ENCODE measurements at regions not wholly inside any gene's neighbourhood (a gene's known extent, or its start where the extent isn't known, plus 50 kb on each side); places are given as distances from the start of the nearest gene placed in this dataset.

- no peak overlapping the region for H3K27ac ChIP-seq (replicated peaks in 1 of 4)
- H3K27me3 ChIP-seq = no peaks in the 10 kb centered on the region
- H3K4me1 ChIP-seq = no peaks in the 10 kb centered on the region
- intact Hi-C loops (cut with DNase I) = no loop called here
- H3K36me3 ChIP-seq = peaks cover 0 to 30% (median 9%) of the 10 kb centered on the region in 4 donors
- TF ChIP-seq POLR2A (IDR thresholded peaks at IDR 0.05; ENCODE audit: low read depth) (no peak), CTCF (IDR thresholded peaks at IDR 0.05) (no peak), POLR2AphosphoS5 (IDR thresholded peaks at IDR 0.05) (no peak)
- no peak overlapping the region for H3K4me3 ChIP-seq
- H3K9me3 ChIP-seq = no peaks in the 10 kb centered on the region
- DNase-seq (ENCODE audit: extremely low spot score) = no peak
- WGBS = 97% methylated on average over 4 of the region's 4 CpGs
Observed at GRCh38 chr16:27617665-27618064, 67.7 kb downstream of the KATNIP start.

- no peak for DNase-seq (ENCODE audit: extremely low spot score)
- Histone ChIP-seq H3K9me3 (no peaks in the 10 kb centered on the region), H3K4me3 (no peak overlapping the region), H3K27ac (replicated peaks in 1 of 4) (no peak overlapping the region), H3K27me3 (no peaks in the 10 kb centered on the region), H3K4me1 (no peaks in the 10 kb centered on the region), H3K36me3 (peaks cover 0 to 30% (median 10%) of the 10 kb centered on the region in 4 donors)
- 94% methylated on average over 15 of the region's 15 CpGs for WGBS
- TF ChIP-seq POLR2A (IDR thresholded peaks at IDR 0.05; ENCODE audit: low read depth) (no peak), POLR2AphosphoS5 (IDR thresholded peaks at IDR 0.05) (no peak), EP300 (IDR thresholded peaks at IDR 0.05) (no peak), CTCF (IDR thresholded peaks at IDR 0.05) (no peak)
- intact Hi-C loops (cut with DNase I) = no loop called here
Observed at GRCh38 chr16:27618165-27618564, 68.2 kb downstream of the KATNIP start.

GRCh38 chr16:27618606-27619327 lies 68.8 kb downstream of the KATNIP start:
- TF ChIP-seq POLR2AphosphoS5 (IDR thresholded peaks at IDR 0.05) (no peak), CTCF (IDR thresholded peaks at IDR 0.05) (no peak), EP300 (IDR thresholded peaks at IDR 0.05) (no peak)
- 71% methylated on average over 7 of the region's 7 CpGs for WGBS
- H3K4me3 ChIP-seq = no peak overlapping the region
- DNase-seq (ENCODE audit: extremely low spot score) = no peak
- no peak overlapping the region for H3K27ac ChIP-seq (replicated peaks in 1 of 4)
- no peaks in the 10 kb centered on the region for H3K4me1 ChIP-seq
- intact Hi-C loops (cut with DNase I) = no loop called here
- no peaks in the 10 kb centered on the region for H3K9me3 ChIP-seq
- H3K27me3 ChIP-seq = no peaks in the 10 kb centered on the region
- peaks cover 0 to 30% (median 10%) of the 10 kb centered on the region in 4 donors for H3K36me3 ChIP-seq

GRCh38 chr16:27620541-27620940 lies 70.6 kb downstream of the KATNIP start:
- WGBS = 74% methylated on average over 4 of the region's 4 CpGs
- Histone ChIP-seq H3K27me3 (no peaks in the 10 kb centered on the region), H3K27ac (replicated peaks in 1 of 4) (no peak overlapping the region), H3K4me1 (peaks cover 4 to 14% (median 11%) of the 10 kb centered on the region in 4 donors), H3K4me3 (no peak overlapping the region), H3K36me3 (peaks cover 0 to 30% (median 10%) of the 10 kb centered on the region in 4 donors), H3K9me3 (no peaks in the 10 kb centered on the region)
- no peak for DNase-seq (ENCODE audit: extremely low spot score)
- no peak for TF ChIP-seq EP300 (IDR thresholded peaks at IDR 0.05)
- TF ChIP-seq POLR2A (IDR thresholded peaks at IDR 0.05; ENCODE audit: low read depth) = no peak
- TF ChIP-seq CTCF (IDR thresholded peaks at IDR 0.05) = no peak
- no peak for TF ChIP-seq POLR2AphosphoS5 (IDR thresholded peaks at IDR 0.05)
- intact Hi-C loops (cut with DNase I) = no loop called here

Data from esophagus muscularis mucosa (tissue), 4 donors.